IPS-18a (cell line): ENCODE measurements at regions not wholly inside any gene's neighbourhood (a gene's known extent, or its start where the extent isn't known, plus 50 kb on each side); places are given as distances from the start of the nearest gene placed in this dataset.

Source experiments
- H3K27ac ChIP-seq: one replicate; pipeline ENCODE4 v1.5.1; 2013; ENCODE audit warnings: low read length
- H3K27me3 ChIP-seq: one replicate; pipeline ENCODE4 v1.6.1; 2013; ENCODE audit warnings: mild to moderate bottlenecking, low read length; ENCODE audit not compliant: control insufficient read depth, insufficient read depth
- H3K36me3 ChIP-seq: one replicate; pipeline ENCODE4 v1.6.1; 2013; ENCODE audit warnings: low read depth, low read length; ENCODE audit not compliant: control insufficient read depth
- H3K4me1 ChIP-seq: one replicate; pipeline ENCODE4 v1.6.1; 2013; ENCODE audit warnings: low read depth, low read length; ENCODE audit not compliant: control insufficient read depth
- H3K4me3 ChIP-seq: one replicate; pipeline ENCODE4 v1.5.1; 2013; ENCODE audit warnings: low read length
- H3K9ac ChIP-seq: one replicate; pipeline ENCODE4 v1.6.1; 2013; ENCODE audit warnings: mild to moderate bottlenecking, low read length, moderate library complexity
- H3K9me3 ChIP-seq: one replicate; pipeline ENCODE4 v1.6.1; 2013; ENCODE audit warnings: low read depth, low read length; ENCODE audit not compliant: control insufficient read depth

DNA sequence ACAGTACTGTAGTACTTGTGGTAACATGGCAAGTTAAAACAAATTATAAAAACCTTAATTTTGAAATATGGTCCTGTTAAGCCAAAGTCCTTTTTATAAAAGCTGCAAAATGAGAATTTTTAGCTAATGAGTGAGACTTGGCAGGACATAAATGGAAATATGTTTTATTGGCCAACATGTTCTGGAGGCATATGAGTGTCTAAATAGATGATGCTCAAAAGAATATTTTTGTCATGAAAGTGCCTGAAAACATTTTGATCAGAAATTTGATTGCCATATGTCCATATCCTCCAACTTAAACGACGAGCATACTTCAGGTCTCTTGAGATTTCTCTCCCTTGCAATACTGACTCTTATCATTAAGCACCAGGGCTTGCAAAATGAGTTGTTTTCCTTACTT lies 972.6 kb downstream of the TMTC2 start:
- H3K4me1 ChIP-seq = no peaks in the 10 kb centered on the region
- no peak overlapping the region for H3K9ac ChIP-seq
- H3K27ac ChIP-seq = no peak overlapping the region
- H3K9me3 ChIP-seq = no peaks in the 10 kb centered on the region
- no peaks in the 10 kb centered on the region for H3K36me3 ChIP-seq
- no peak overlapping the region for H3K4me3 ChIP-seq
- H3K27me3 ChIP-seq = no peaks in the 10 kb centered on the region

GRCh38 chr12:83656004-83656403 lies 969.3 kb downstream of the TMTC2 start:
- no peak overlapping the region for H3K9ac ChIP-seq
- H3K4me3 ChIP-seq = no peak overlapping the region
- no peaks in the 10 kb centered on the region for H3K27me3 ChIP-seq
- H3K36me3 ChIP-seq = no peaks in the 10 kb centered on the region
- no peaks in the 10 kb centered on the region for H3K4me1 ChIP-seq
- H3K27ac ChIP-seq = no peak overlapping the region
- H3K9me3 ChIP-seq = peaks cover 7% of the 10 kb centered on the region

DNA sequence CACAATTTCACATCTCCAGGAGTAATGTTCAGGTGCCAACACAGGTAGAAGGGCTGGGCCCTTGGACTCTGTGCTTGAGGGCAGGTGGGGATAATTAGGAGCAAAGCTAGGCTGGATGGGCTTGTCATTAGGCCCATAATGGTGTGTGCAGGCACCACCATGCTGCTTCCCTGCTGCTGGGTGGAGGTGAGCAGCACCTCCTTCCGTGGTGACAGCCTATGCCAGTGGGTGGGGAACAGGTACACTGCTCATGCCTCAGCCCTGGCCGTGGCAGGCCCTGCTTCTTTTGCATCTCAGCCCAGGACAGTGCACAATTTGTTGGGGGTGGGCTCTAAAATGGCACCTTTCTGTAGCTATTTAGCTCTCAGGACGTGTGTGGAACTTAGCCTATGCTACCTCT lies 955.5 kb downstream of the TMTC2 start:
- Histone ChIP-seq H3K27ac (no peak overlapping the region), H3K36me3 (no peaks in the 10 kb centered on the region), H3K9ac (no peak overlapping the region), H3K4me1 (no peaks in the 10 kb centered on the region), H3K27me3 (no peaks in the 10 kb centered on the region), H3K4me3 (no peak overlapping the region), H3K9me3 (no peaks in the 10 kb centered on the region)

DNA sequence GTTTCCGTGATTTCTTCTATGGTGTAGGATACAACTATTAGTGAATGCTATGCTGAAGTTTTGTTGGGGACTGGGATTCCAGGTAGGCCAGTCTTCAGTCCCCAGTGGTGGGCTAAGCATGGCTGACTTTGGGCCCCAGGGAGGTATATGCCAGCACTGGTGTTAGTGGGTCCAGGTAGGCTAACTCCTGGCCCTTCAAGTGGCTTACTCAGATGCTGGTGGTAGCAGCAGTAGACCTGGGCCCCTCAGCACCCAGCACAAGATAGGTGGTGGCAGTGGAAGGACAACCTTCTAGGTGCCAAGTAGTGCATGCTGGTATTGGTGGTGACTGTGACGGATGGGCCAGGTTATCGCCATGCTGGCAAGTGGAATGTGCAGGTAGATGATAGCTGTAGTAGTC lies 955.1 kb downstream of the TMTC2 start:
- H3K27me3 ChIP-seq = no peaks in the 10 kb centered on the region
- no peaks in the 10 kb centered on the region for H3K9me3 ChIP-seq
- no peak overlapping the region for H3K9ac ChIP-seq
- H3K4me1 ChIP-seq = no peaks in the 10 kb centered on the region
- no peaks in the 10 kb centered on the region for H3K36me3 ChIP-seq
- H3K4me3 ChIP-seq = no peak overlapping the region
- H3K27ac ChIP-seq = no peak overlapping the region

DNA sequence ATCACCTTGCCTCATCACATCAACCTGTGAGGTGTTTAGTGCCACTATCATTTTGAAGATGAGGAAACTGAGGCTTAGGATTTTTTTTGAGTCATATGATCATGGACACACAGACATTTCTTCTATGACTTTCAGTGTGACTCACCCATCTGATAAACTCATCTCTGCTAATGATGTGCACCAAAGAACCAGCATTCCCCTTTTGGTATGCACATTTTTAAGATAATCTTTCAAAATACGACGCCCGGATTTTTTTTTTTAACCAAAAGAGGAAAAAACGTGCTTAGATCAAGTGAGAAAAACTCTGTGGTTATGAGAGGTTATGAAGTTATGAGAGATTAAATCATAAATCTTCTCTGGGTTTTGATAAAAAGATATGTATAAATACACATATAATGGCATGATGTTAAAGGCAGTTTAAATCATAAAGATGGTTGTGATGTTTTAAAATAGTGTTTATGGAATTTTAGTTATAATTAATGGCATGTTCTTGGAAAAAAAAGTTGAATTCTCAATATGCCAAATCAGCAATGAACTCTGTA lies 948.1 kb downstream of the TMTC2 start:
- Histone ChIP-seq H3K9ac (no peak overlapping the region), H3K4me3 (no peak overlapping the region), H3K27me3 (no peaks in the 10 kb centered on the region), H3K36me3 (no peaks in the 10 kb centered on the region), H3K27ac (no peak overlapping the region), H3K4me1 (no peaks in the 10 kb centered on the region), H3K9me3 (no peaks in the 10 kb centered on the region)

DNA sequence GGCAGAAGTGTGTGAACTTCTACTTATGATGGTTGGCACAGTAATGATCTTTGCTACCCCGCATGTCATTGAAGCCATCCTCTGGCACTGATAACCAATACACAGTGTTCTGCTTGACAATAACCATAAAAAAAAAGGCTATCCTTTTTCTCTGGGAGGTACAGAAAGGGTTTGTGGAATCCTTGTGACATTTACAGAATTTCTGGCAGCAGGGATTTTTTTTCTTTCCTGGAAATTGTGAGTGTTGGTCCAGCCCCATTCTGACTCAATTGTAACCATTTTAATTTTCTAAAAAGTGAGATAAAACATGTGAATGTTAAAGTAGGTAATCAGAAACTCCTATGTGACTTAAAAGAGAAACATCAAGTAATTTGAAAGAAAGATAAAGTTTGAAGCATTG lies 943.8 kb downstream of the TMTC2 start:
- no peaks in the 10 kb centered on the region for H3K4me1 ChIP-seq
- no peak overlapping the region for H3K4me3 ChIP-seq
- H3K27ac ChIP-seq = no peak overlapping the region
- no peak overlapping the region for H3K9ac ChIP-seq
- no peaks in the 10 kb centered on the region for H3K27me3 ChIP-seq
- no peaks in the 10 kb centered on the region for H3K9me3 ChIP-seq
- H3K36me3 ChIP-seq = no peaks in the 10 kb centered on the region

GRCh38 chr12:83629931-83630330 lies 943.2 kb downstream of the TMTC2 start:
- no peak overlapping the region for H3K9ac ChIP-seq
- H3K4me3 ChIP-seq = no peak overlapping the region
- no peak overlapping the region for H3K27ac ChIP-seq
- no peaks in the 10 kb centered on the region for H3K36me3 ChIP-seq
- no peaks in the 10 kb centered on the region for H3K27me3 ChIP-seq
- H3K9me3 ChIP-seq = no peaks in the 10 kb centered on the region
- H3K4me1 ChIP-seq = no peaks in the 10 kb centered on the region

- Histone ChIP-seq H3K9ac (no peak overlapping the region), H3K27me3 (no peaks in the 10 kb centered on the region), H3K27ac (no peak overlapping the region), H3K36me3 (no peaks in the 10 kb centered on the region), H3K4me3 (no peak overlapping the region), H3K9me3 (no peaks in the 10 kb centered on the region), H3K4me1 (no peaks in the 10 kb centered on the region)
These were observed 935.5 kb downstream of the TMTC2 start for GRCh38 chr12:83622205-83622604.

GRCh38 chr12:83619973-83620372 lies 933.3 kb downstream of the TMTC2 start:
- Histone ChIP-seq H3K4me3 (no peak overlapping the region), H3K27ac (no peak overlapping the region), H3K36me3 (no peaks in the 10 kb centered on the region), H3K9ac (no peak overlapping the region), H3K9me3 (peaks cover 4% of the 10 kb centered on the region), H3K27me3 (no peaks in the 10 kb centered on the region), H3K4me1 (no peaks in the 10 kb centered on the region)

DNA sequence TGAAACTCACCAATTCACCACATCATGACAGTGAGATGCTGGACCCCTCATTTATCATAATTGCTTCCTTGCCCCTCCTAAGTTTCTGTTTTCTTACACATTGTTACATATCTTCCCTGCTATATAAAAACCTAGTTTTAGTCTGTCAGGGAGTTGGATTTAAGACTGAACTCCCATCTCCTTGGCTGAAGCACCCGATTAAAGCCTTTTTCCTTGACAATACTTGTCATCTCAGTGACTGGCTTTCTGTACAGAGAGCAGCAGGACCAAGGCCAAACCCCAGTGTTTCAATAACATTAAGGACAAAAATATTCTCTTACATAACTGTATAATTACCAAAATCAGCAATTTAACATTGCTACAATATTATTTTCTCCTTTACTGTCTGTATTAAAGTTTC lies 928.4 kb downstream of the TMTC2 start:
- Histone ChIP-seq H3K4me1 (no peaks in the 10 kb centered on the region), H3K9me3 (peaks cover 9% of the 10 kb centered on the region), H3K27ac (no peak overlapping the region)

DNA sequence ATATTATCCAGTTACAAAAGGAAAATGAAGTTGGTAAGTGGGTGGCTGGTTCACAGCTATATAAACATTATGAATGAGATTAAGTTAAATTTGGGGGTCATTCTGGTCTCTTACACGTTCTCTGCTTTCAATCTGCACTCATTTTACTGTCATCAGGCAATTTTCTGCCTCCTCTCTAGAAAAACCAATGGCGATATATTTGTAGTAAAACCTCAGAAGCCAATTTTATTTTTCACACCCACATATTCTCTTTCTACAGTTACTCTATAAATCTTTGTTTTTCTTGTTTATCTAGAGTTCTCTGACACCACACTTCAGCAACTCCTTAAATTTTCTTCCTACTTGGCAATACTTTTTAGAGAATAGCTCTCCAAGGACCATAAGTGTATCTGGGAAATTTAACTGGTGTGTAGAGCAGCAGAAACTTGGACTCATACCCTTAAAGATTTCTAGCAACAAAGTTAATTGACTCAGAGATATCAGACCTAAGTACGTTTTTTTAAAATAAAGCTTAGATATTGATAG lies 926.9 kb downstream of the TMTC2 start:
- peaks cover 9% of the 10 kb centered on the region for H3K9me3 ChIP-seq
- H3K36me3 ChIP-seq = no peaks in the 10 kb centered on the region
- H3K4me3 ChIP-seq = no peak overlapping the region
- no peaks in the 10 kb centered on the region for H3K27me3 ChIP-seq
- H3K4me1 ChIP-seq = no peaks in the 10 kb centered on the region
- H3K27ac ChIP-seq = no peak overlapping the region
- no peak overlapping the region for H3K9ac ChIP-seq

More for the DNA sequence above, 928.4 kb downstream of the TMTC2 start:
- H3K9ac ChIP-seq = no peak overlapping the region
- no peaks in the 10 kb centered on the region for H3K36me3 ChIP-seq
- H3K27me3 ChIP-seq = no peaks in the 10 kb centered on the region
- H3K4me3 ChIP-seq = no peak overlapping the region

GRCh38 chr12:83603106-83603505 lies 916.4 kb downstream of the TMTC2 start:
- no peaks in the 10 kb centered on the region for H3K4me1 ChIP-seq
- H3K27ac ChIP-seq = no peak overlapping the region
- H3K36me3 ChIP-seq = no peaks in the 10 kb centered on the region
- no peak overlapping the region for H3K4me3 ChIP-seq
- H3K27me3 ChIP-seq = no peaks in the 10 kb centered on the region
- peaks cover 15% of the 10 kb centered on the region for H3K9me3 ChIP-seq
- H3K9ac ChIP-seq = no peak overlapping the region
